ENCODE measurements at regions not wholly inside any gene's neighbourhood (a gene's known extent, or its start where the extent isn't known, plus 50 kb on each side); places are given as distances from the start of the nearest gene placed in this dataset.
A peak's percentile ranks its signal among the peaks of the same experiment; 100 is the strongest.
"Not testable (repeated sequence)": the region's sequence is repeated elsewhere in the genome, so short reads cannot be mapped to it uniquely, and the experiment has no call there.

DNA sequence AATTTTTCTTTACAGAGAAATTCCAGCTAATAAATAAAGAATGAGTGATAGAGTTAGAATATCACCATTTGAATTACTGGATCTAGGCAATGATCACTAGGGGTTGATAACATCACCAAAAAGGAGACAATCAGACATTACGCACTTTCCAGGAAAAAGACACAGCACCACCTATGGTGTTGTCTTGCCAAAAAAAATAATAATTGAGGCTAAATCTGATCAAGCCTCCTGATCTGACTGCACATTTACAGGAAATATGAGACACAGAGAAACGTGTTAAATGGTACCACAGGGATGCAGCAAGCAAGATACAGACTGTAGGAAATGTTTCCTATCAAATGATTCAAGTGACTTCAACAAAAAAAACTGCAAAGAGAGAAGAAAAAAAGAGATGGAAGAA is 92.8 kb downstream of the EOMES start:
- no peak for DNase-seq

DNA sequence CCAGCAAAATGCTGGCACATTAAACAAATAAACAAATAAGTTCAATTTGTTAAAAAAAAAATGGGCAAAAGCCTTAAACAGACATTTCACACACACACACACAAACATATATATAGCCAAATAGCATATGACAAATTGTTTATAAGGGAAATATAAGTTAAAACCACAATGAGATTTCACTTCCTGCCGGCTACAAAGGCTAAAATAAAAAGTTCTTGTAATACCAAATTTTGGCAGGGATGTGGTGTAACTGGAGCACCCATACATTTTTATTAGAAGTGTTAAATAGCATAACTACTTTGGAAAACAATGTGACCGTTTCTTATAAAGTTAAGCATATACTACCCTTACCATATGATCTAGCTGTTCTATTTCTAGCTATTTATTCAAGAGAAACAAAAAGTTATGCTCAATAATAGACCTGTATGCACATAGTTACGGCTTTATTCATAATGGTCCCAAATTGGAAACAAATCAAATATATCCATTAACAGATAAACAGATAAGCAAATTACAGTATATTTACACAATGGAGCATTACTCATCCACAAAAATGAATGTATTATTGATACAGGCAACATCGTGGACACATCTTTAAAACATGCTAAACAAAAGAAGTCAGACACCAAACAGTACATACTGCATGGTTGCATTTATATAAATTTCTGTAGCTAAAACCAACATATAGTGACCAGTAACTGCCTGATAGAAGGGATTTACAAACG is 93.9 kb downstream of the EOMES start:
- DNase-seq, result peak; percentile 37

DNA sequence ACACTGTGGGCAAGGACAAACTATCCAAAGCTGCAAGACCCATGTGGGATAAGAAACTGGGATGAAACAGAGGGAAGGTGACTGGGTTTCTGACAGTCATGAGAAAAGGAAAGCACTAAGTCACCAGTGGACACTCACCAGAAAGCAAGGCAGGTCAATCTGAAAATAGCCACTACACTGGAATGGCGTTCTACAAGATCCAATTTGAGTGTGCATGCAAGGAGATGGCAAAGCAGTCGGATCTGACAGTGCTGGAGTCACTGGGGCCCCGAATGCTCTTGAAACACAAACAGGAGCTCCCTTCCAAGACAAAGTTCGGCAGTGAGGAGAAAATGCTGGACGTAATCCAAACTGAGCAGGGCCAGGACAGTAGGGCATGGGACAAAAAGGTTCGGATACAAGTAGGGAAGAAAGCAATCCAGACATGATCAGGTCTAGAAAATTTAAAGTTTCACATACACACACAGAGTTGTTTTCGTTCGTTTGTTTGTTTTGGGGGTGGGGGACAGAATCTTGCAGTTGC is 95.5 kb downstream of the EOMES start:
- DNase-seq, result no peak

DNA sequence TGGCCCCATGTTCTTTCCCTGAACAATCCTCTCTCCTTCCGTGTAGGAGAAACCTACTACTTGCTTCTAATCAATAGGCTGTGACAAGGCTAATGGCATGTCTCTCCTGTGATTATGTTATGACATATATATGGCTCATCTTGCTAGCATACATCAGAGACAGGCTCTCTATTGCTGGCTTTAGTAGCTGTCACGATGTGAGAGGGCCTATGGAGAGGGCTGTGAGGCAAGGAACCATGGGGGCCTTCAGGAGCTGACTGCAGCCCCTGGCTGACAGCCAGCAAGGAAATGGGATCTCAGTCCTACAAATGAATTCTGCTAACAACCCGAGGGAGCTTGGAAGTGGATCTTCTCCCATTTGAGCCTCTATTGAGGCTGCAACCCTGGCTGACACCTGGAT is 96.3 kb downstream of the EOMES start:
- no peak for DNase-seq

DNA sequence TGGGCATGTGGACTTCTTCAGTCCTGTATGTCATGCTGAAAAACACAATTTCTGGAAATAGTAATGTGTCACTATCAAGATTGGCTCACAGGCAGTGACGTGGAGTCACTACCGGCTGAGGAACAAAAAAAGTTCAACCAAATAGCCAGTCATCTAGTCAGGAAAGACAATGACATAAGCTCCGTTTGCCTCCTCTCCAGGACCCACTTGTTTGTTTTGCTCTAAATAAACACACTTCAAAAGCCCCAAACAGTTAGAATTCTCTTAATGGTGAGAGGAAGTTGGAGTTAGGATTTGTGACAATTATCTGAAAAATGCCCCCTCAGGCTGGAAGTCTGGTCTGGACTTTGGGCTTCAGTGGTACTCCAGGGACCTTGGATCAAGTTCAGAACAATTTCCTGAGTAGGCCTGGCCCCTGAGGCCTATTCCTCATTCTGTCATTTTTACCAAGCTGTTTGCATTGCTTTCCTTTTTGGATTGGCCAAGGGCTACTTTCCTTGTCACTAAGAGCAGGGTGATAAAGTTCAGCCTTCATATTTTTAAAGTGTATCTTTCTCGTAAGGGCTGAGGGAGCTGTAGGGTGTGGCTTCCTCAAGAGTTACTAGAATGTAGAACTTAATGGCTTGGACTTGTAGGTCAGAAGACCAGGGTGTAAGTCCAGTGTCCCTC is 98.9 kb downstream of the EOMES start:
- peak; percentile 66 for DNase-seq

DNA sequence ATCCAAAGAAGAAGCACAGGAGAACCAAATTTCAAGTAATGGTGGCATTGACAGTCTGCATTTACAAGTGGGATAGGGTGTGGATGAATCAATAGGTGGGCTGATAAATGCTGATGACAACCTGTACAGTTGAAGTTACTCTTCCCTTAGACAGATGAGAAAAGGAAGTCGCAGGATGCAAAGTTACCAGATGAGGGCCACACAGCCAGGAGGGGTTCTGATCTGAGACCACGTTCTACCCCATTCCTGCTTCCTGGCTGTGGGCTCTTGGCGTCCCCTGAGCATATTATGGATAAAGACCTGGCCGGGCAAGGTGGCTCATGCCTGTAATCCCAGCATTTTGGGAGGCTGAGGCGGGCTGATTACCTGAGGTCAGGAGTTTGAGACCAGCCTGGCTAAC is 104.6 kb downstream of the EOMES start:
- DNase-seq, result no peak

DNA sequence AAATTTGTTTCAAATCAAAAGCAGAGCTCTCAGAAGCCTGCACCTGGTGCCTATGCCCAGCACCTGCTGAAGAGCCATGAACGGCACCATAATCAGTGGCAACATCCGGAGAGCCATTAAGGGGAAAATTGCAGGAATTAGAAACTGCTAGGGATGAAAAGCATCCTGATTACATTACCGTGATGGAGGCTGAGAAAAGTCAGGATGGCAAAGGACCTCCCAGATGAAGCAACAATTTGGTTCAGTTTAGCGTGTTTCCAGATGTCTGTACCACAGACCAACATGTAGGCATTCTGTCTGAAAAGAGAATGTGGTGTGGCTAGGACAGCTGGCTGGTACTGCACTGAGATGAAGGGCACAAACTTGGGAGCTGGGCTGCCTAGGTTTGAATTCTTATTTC is 106.1 kb downstream of the EOMES start:
- no peak for DNase-seq

DNA sequence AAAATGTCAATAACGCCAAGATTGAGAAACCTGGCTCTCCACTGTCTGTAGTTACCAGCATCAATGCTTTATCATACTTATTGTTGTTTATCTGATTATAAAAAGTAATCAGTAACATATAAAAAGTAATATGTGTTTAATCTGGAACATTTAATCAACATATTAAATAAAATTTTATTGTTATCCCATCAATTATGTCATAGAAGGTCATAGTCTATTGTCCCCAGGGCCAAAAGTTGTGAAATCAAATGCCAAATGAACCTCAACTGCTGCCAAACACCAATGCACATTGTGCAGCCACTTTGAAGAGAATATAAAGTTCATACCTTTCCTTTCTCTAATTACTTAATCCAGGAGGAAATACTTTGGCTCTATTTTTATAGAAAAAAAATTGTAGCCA is 106.6 kb downstream of the EOMES start:
- DNase-seq, result no peak

DNA sequence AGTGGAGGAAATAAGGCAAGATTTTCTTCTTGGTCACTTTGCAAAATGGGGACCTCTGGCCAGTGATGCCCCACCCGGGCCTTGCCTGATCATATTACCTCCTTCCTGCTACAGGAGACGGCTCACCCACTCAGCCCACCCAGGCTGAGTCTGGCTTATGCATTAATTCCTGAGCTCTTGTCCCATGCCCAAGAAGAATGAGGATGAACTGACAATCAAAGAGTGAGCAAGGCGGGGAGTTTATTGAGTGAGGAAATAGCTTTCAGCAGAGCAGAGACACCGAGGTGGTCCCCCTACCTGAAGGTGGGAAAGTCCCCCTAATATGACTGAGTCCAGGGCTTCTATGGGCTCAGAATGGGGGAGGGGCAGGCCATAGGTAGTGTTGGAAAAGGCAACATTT is 107.5 kb downstream of the EOMES start:
- no peak for DNase-seq

DNA sequence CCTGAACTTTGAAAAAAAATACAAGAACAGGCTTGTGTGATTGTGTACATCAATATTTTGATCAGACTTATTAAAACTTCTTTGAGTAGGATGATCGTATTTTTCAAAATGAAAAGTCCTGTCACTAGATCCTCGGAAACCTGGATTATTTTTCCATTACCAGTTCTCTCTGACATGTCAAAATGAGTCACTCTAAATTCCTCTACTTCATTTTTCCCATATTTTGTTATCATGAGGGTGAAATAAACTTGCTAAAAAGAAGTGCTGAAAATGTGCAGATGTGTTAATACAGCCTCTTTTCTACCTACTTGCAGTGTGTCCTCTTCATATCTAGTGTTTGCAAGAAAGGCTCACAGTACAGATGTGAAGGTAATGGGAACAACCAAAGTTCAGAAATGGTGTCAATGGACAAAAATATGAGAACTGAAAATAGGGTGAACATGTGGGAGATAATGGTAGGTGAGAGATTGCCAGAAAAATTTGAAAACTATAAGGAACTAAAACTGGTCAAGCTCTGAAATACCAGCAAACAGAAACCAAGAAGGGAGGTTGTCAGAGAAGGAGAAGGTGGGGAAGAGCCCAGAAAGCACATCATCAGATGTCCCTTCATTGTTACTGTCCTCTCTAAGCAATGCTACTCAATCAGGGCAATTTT is 108.2 kb downstream of the EOMES start:
- DNase-seq, result peak; percentile 33

DNA sequence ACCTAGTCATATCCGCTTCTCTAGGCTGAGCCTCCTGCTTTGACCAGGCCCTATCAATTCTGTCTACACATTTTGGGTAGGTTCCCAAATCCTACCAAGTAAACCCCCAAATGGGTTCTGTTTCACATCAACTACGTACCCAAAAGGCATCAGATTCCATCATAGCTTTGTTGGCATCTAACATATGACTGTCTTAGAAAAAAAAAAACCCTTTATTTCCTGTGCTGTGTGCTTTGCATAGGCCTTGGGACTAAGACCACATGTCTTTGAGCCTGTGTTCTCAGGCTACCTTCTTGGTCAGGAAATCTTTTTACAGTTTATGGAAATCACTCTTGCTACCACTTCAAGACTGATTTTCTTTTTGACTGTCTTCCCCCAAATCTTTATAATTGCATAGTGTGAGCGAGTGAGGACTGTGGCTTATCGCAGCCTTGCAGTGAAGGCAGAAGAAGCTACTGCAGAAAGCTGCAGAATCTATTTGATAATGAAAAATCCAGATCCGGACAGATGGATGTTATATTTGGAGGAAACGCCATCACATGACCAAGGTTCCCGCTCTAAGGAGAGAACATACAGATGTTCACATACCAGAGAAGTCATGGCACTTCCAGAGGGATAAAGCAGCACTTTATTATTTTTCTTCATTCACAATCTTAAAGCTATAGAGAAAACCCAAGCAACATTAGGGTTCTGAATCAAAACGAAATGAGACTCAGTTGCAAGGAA is 111.2 kb downstream of the EOMES start:
- no peak for DNase-seq

DNA sequence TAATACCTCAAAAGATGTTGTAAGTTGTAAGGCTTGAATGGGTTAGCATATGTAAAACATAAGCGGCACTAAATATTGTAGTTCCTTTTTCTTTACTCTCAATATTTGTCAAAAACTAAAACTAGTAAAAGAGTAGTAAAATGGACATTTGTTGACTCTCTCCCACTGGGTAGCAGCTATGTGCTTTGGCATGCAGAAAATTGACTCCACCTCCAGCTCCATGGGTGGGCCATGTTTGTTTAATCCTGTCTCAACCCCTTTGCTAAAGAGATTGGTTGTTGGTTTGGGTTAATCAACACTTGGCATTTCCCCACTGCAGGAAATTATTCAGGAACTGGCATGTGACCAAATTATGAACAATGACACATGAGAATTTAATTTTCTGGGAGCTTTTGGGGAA is 114.8 kb downstream of the EOMES start:
- peak; percentile 43 for DNase-seq

DNA sequence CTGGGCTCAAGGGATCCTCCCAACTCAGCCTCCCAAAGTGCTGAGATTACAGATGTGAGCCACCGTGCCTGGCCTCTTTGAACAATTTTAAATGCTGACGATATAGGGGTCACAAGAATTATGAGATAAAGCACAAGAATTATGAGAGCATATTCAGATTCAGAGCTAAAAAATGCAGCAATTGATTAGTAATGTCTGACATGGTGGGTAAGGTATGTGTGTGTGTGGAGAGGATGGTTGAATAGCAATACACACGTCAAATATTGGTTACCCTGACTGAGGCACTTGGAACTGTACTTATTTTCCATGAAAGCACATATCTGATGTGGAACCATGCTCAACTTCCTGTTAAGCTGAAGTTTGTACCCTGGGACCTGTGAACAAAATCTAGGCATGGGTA is 115.6 kb downstream of the EOMES start:
- DNase-seq, result no peak

DNA sequence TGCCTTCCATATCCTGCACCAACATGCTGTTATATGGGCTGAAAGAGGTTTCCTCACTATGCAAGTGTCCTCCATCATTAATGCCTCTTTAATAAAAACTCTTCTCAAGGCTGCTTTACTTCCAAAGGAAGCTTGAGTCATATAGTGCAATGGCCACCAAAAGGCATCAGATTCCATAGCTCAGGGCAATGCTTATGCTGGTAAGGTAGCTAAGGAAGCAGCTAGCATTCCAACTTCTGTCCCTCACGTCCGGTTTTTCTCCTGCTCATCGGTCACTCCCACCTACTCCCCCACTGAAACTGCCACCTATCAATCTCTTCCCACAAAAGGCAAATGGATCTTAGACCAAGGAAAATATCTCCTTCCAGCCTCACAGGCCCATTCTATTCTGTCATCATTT is 117.1 kb upstream of the SLC4A7 start:
- not testable (repeated sequence) for DNase-seq

DNA sequence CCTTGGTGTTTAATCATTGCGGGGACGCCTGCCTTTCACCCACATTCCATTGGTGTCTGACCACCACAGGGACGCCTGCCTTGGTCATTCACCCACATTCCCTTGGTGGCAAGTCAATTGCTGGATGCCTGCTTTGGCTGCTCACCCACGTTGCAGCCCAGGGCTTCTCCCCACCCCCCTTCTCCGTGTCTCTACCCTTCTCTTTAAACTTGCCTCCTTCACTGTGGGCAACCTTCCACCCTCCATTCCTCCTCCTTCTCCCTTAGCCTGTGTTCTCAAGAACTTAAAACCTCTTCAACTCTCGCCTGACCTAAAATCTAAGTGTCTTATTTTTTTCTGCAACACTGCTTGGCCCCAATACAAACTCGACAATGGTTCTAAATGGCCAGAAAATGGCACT is 115.6 kb upstream of the SLC4A7 start:
- DNase-seq, result not testable (repeated sequence)

DNA sequence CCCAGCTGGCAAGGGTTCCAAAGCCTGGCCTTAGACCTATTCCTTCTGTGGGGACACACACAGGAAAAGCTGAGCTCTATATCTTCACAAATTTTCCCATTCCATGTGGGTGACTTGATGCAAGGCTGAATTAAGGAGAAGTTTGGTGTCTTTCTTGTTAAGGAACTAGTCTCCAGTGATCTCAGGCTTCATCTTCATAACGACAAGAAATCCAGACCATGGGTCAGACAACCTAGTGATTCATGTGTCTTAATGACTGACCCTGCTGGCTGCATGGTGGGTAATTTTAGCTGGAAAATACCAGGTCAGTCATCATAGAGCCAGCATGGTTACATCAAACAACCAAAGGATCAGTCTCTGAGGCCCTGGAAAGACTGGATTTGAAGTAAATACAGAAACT is 112.7 kb upstream of the SLC4A7 start:
- DNase-seq, result peak; percentile 88

DNA sequence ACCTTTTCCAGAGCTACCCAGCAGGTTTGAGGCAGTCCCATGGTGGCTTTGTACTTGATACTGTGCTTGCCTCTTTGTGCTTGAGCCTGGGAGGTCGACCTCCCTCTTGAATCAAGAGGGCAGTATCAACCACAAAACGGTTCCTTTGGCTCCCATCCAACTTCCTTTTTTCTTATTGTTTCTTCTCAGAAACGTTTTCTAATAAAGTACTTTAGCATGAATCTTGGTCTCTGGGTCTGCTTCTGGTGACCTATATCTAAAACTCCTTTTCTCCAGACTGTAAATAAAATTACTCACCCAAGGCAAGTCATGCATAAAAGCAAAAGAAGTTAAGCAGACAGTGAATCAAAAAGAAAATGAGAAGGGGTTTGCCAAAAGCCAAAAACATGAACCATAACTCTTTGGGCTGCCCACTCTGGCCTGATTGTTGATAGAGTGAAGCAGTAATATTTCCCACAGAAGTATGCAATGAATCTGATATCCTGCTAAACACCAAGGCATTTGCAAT is 112.2 kb upstream of the SLC4A7 start:
- peak; percentile 81 for DNase-seq

DNA sequence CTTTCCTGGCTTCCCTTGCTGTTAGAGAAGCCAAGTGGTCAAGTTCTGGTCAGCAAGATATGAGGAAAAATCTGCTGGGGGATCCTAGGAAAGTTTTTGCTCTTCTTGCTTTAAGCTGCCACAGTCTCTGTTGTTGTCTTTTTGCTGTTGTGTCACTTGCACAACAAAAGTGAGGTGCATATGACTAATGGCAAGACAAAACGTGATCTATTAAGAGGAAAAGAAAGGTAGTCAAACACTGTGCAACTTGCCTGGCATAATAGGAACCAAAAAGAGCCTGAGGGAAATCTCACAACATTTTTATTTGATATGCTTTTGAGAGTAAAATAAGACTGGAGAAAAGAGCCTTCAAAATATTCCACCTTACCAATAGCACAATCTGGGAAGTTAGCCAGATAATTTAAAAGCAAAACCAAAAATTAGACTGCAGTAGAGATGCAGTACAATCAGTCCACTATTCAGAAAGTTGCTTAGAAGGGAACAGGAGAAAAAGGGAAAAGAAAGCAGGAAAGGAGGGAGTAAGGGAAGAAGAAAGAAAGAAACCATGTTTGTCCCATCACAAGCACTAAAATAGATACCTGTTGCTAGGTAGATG is 110.0 kb upstream of the SLC4A7 start:
- peak; percentile 15 for DNase-seq

DNA sequence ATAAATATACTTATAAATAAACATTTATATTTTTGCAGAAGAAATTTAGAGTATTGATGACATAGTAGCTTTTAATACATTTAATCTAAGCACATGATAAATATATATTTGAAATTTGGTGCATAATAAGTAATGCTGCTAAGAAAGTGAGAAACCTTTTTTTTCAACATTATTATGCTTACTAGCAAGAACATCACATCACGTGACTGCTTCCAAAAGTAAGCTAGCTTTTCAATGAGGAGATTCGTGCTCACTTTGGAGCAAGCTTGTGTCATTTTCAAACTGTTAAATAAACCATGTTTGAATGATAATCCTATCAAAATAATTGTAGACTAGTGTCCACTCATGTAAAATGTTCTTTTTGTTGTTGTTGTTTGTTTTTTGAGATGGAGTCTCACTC is 109.0 kb upstream of the SLC4A7 start:
- no peak for DNase-seq

DNA sequence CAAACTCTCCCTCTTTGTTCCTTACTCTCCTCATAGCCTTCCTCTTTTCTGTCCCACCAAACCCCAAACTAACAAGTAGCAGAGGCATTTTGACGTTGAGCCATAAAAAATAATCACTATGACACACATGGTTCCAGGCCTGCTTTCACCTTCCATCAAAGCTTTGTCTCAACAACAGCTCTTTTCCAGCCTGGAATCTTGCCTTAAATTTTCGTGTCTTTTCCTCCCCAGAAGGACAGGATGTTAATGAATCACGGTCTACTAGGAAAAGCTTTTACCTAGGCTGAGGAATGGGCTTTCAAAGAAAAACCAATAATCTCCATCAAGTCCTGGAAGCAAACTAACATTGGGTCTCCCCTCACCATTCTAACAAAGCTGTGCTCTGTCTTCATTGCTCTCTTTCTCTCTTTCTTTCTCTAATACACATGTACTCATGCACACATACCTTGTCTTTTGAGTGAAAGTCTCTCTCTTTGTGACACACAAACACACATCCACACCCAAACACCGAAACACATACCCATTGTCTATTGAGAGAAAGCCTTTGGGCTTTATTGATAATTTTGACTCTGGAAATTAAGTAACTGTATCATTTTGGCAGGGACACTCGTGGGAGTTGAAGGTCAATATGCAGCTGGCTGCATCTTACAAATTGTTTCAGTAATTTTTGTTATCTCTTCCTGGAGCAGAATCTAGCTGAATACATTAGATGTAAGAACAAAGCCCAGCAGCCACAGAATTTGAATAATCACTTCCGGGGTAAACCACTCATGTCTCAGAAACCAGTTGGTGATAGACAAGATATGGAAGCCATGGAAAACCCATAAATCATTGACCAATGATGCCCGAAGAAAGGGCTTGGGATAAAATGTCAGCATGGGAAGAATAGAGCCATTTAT is 107.4 kb upstream of the SLC4A7 start:
- DNase-seq, result peak; percentile 54

DNA sequence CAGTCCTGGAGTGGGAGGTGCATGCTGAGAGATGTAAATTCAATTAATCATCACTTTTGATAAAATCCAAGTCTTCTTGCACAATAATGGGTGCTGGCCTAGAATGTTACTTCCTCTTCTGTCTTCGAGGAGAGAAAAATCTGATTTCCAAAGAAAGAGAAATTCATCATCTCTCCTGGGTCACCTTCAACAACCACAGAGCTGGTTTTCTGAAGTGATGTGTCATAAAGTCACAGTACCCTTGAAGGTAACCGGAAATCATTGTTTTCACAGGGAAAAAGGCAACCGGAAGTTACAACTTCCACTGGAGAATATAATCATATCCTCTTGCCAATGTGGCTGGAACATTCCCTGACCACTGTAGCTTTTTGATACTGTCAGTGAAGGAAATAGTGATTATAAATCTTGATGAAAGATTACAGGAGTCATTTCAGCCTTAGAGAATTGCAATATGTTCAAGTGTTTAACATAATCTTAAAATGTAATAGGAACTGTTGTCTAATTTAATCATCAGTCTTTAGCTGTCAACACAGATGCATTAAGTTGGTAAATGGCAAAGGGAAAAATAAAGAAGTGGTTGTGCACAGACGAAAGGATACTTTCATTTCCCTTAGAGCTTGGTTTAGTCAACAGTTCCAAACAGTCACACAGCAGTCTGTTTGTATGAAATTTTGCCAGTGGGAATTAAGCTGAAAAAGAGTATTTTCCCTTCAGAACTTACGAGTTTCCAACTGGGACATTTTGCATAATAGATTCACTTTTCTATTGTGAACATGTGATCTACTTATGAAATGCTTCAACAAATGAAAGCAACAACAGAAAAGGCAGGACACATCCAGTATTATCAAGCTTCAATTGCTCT is 106.5 kb upstream of the SLC4A7 start:
- DNase-seq, result peak; percentile 93

Data from inflammatory macrophage treated with lipopolysaccharide for 4 hours (primary cell).